ENCODE measurements at regions not wholly inside any gene's neighbourhood (a gene's known extent, or its start where the extent isn't known, plus 50 kb on each side); places are given as distances from the start of the nearest gene placed in this dataset.

GRCh38 chr2:8456151-8457091 lies 225.4 kb upstream of the ID2 start:
- peak in 2 of 3 donors; percentile 33 to 41 for DNase-seq
- Histone ChIP-seq H3K9me3 (ENCODE audit: control insufficient read depth, low read length) (no peaks in the 10 kb centered on the region), H3K4me1 (ENCODE audit: control insufficient read depth, insufficient read depth, low read length, poor library complexity, severe bottlenecking) (peaks cover 30% of the 10 kb centered on the region), H3K4me3 (ENCODE audit: insufficient read depth, low read depth, low read length, poor library complexity, severe bottlenecking) (peak overlapping the region; percentile 54), H3K27ac (ENCODE audit: insufficient read depth, low read length, poor library complexity, severe bottlenecking) (peak overlapping the region; percentile 63), H3K36me3 (ENCODE audit: control insufficient read depth, insufficient read depth, low read length) (no peaks in the 10 kb centered on the region), H3K27me3 (replicated peaks; ENCODE audit: control insufficient read depth, insufficient read depth, low read length, poor library complexity, severe bottlenecking) (no peaks in the 10 kb centered on the region)

DNA sequence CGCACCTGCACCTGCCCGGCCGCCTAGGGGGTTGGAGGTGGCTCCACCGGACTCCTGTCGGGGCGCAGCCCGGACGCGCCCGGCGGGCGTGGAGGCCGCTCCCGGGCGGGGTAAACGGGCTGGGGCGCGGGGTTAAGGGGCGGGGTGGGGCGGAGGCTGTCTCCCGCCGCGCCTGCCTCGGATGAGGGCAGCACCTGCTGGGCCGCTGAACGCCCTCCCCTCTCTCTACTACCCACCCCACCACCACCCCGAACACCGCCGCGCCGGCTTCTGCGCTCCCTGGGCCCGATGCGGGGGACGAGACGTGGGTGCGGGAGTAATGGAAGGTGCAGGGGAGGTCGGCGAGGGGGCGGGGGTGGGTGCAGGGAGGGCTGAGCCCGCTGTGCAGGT lies 224.8 kb upstream of the ID2 start:
- peak; percentile 24 to 34 (median 34) for DNase-seq
- no peaks in the 10 kb centered on the region for H3K27me3 ChIP-seq (replicated peaks; ENCODE audit: control insufficient read depth, insufficient read depth, low read length, poor library complexity, severe bottlenecking)
- H3K4me1 ChIP-seq (ENCODE audit: control insufficient read depth, insufficient read depth, low read length, poor library complexity, severe bottlenecking), result peaks cover 30% of the 10 kb centered on the region
- no peaks in the 10 kb centered on the region for H3K9me3 ChIP-seq (ENCODE audit: control insufficient read depth, low read length)
- peak overlapping the region; percentile 54 for H3K4me3 ChIP-seq (ENCODE audit: insufficient read depth, low read depth, low read length, poor library complexity, severe bottlenecking)
- H3K36me3 ChIP-seq (ENCODE audit: control insufficient read depth, insufficient read depth, low read length), result no peaks in the 10 kb centered on the region
- peak overlapping the region; percentile 63 for H3K27ac ChIP-seq (ENCODE audit: insufficient read depth, low read length, poor library complexity, severe bottlenecking)

DNA sequence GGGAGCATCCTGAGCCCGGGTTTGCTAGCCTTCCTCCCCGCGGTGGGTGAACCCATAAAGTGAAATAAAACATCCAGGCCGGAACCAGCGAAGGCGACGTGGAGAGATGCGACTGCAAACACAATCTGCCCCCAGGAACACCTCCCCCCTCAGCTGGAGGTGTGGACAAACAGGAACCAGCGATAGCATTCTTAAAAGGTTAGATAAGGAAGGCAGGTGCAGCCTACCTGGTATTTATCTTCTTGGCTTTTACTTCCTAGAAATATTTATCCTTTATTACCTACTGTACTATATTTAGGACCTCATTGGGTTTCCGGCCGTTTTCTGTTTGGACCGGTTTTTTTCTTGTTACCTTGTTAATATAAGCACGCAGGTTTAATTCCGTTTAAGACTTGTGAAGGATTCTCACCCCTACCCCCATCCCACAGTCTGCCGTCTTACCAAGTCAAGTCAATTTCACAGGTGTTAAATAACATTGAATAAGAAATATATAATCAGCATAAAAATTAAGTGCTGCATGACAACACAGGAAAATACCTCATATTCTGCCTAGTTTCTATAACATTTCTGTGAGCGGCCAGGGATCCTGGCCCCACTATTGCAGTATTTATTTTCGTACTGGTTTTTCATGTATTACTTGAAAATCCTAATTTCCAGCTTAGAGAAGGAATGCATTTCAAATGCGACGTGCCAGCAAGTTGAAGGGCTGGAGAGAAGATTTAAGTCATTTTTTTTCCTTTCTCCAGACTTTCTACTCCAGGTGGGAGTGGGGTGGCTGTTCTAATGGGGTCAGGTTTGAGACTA lies 224.0 kb upstream of the ID2 start:
- DNase-seq, result peak in 2 of 3 donors; percentile 17 to 18
- H3K27me3 ChIP-seq (replicated peaks; ENCODE audit: control insufficient read depth, insufficient read depth, low read length, poor library complexity, severe bottlenecking), result no peaks in the 10 kb centered on the region
- peak overlapping the region; percentile 54 for H3K4me3 ChIP-seq (ENCODE audit: insufficient read depth, low read depth, low read length, poor library complexity, severe bottlenecking)
- peaks cover 30% of the 10 kb centered on the region for H3K4me1 ChIP-seq (ENCODE audit: control insufficient read depth, insufficient read depth, low read length, poor library complexity, severe bottlenecking)
- no peaks in the 10 kb centered on the region for H3K36me3 ChIP-seq (ENCODE audit: control insufficient read depth, insufficient read depth, low read length)
- peak overlapping the region; percentile 63 for H3K27ac ChIP-seq (ENCODE audit: insufficient read depth, low read length, poor library complexity, severe bottlenecking)
- H3K9me3 ChIP-seq (ENCODE audit: control insufficient read depth, low read length), result no peaks in the 10 kb centered on the region

- Histone ChIP-seq H3K27me3 (replicated peaks; ENCODE audit: control insufficient read depth, insufficient read depth, low read length, poor library complexity, severe bottlenecking) (no peaks in the 10 kb centered on the region), H3K27ac (ENCODE audit: insufficient read depth, low read length, poor library complexity, severe bottlenecking) (no peak overlapping the region), H3K9me3 (ENCODE audit: control insufficient read depth, low read length) (no peaks in the 10 kb centered on the region), H3K4me1 (ENCODE audit: control insufficient read depth, insufficient read depth, low read length, poor library complexity, severe bottlenecking) (peaks cover 30% of the 10 kb centered on the region), H3K36me3 (ENCODE audit: control insufficient read depth, insufficient read depth, low read length) (no peaks in the 10 kb centered on the region), H3K4me3 (ENCODE audit: insufficient read depth, low read depth, low read length, poor library complexity, severe bottlenecking) (no peak overlapping the region)
- DNase-seq, result no peak
Observed at GRCh38 chr2:8458503-8459459, 223.1 kb upstream of the ID2 start.

DNA sequence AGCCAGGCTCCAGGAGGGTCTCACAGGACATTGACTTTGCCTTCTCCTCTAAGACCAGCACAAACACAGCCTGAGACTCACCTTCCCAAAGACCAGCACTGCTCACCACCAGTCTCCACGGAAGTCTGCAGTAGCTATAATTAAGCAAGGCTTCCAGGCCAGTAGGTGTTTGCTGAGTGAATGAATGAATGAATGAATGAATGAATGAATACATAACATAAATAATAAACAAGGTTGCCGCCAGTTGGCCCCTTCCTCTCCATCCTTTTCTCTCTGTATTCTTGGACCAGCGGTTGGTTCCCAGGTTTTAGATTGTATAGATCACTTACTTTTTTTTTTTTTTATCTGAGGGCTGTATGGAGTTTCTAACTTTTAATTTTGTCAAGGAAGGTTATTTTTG lies 222.4 kb upstream of the ID2 start:
- DNase-seq, result no peak
- Histone ChIP-seq H3K27me3 (replicated peaks; ENCODE audit: control insufficient read depth, insufficient read depth, low read length, poor library complexity, severe bottlenecking) (no peaks in the 10 kb centered on the region), H3K9me3 (ENCODE audit: control insufficient read depth, low read length) (no peaks in the 10 kb centered on the region), H3K4me3 (ENCODE audit: insufficient read depth, low read depth, low read length, poor library complexity, severe bottlenecking) (no peak overlapping the region), H3K27ac (ENCODE audit: insufficient read depth, low read length, poor library complexity, severe bottlenecking) (no peak overlapping the region), H3K4me1 (ENCODE audit: control insufficient read depth, insufficient read depth, low read length, poor library complexity, severe bottlenecking) (peaks cover 30% of the 10 kb centered on the region), H3K36me3 (ENCODE audit: control insufficient read depth, insufficient read depth, low read length) (no peaks in the 10 kb centered on the region)

- H3K4me3 ChIP-seq (ENCODE audit: insufficient read depth, low read depth, low read length, poor library complexity, severe bottlenecking), result no peak overlapping the region
- DNase-seq, result no peak
- H3K27me3 ChIP-seq (replicated peaks; ENCODE audit: control insufficient read depth, insufficient read depth, low read length, poor library complexity, severe bottlenecking), result no peaks in the 10 kb centered on the region
- H3K9me3 ChIP-seq (ENCODE audit: control insufficient read depth, low read length), result no peaks in the 10 kb centered on the region
- H3K27ac ChIP-seq (ENCODE audit: insufficient read depth, low read length, poor library complexity, severe bottlenecking), result no peak overlapping the region
- no peaks in the 10 kb centered on the region for H3K36me3 ChIP-seq (ENCODE audit: control insufficient read depth, insufficient read depth, low read length)
- H3K4me1 ChIP-seq (ENCODE audit: control insufficient read depth, insufficient read depth, low read length, poor library complexity, severe bottlenecking), result peaks cover 18% of the 10 kb centered on the region
Observed at GRCh38 chr2:8461341-8461740, 220.5 kb upstream of the ID2 start.

DNA sequence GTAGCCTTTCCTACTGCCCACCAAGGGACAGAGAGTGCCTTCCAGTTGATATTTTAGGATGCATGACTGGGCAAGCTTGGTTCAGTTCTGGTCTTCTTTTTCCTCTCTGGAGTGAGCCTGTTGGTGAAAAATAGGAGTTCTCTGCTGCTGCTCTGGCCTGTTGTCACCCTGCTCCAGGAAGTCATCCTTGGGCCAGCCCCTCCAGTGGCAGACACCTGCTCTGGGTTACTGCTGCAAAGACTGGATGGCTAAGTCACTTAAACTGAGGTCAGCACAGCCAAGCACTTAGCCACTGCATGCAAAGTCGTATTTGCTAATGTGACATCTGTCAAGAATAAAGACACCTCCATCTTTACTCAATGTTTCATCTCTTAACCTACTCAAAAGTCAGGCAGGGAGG lies 219.6 kb upstream of the ID2 start:
- Histone ChIP-seq H3K36me3 (ENCODE audit: control insufficient read depth, insufficient read depth, low read length) (no peaks in the 10 kb centered on the region), H3K4me3 (ENCODE audit: insufficient read depth, low read depth, low read length, poor library complexity, severe bottlenecking) (no peak overlapping the region), H3K27me3 (replicated peaks; ENCODE audit: control insufficient read depth, insufficient read depth, low read length, poor library complexity, severe bottlenecking) (no peaks in the 10 kb centered on the region), H3K4me1 (ENCODE audit: control insufficient read depth, insufficient read depth, low read length, poor library complexity, severe bottlenecking) (peaks cover 12% of the 10 kb centered on the region), H3K9me3 (ENCODE audit: control insufficient read depth, low read length) (no peaks in the 10 kb centered on the region), H3K27ac (ENCODE audit: insufficient read depth, low read length, poor library complexity, severe bottlenecking) (no peak overlapping the region)
- DNase-seq, result no peak

DNA sequence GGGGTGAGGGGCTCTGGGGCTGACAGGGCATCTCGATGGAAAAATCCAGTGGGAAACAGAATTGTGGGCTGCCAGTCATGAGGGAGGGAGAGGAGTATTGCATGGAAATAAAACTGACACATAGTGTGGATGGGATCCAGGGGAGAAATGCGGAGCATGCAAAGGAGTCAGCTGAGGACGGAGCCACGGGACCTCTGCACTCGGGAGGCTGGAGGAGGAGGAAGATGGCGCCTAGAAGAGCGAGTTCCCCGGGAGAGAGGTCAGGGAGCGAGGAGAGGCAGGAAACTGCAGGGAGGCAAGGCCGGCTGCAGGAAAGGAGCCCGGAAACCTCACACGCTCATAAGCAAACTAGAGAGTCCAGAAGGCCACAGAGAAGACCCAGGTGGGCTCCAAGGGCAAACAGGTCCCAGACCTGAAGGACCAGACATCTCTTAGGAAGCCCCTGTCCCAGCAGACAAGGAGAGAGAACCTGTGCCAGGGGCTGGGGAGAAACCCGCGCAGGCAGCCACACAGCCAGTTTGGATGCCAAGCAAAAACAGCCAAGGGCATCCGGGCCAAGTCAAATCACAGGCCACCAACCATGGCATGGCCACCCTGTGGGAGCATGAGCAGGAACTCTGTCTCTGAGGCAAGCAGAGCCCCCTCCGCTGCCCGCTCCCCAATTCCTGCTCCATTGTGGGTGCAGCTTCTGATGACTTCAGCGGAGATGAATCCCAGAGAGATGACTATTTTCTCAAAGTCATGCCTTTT lies 218.8 kb upstream of the ID2 start:
- Histone ChIP-seq H3K4me3 (ENCODE audit: insufficient read depth, low read depth, low read length, poor library complexity, severe bottlenecking) (no peak overlapping the region), H3K27me3 (replicated peaks; ENCODE audit: control insufficient read depth, insufficient read depth, low read length, poor library complexity, severe bottlenecking) (no peaks in the 10 kb centered on the region), H3K9me3 (ENCODE audit: control insufficient read depth, low read length) (no peaks in the 10 kb centered on the region), H3K27ac (ENCODE audit: insufficient read depth, low read length, poor library complexity, severe bottlenecking) (no peak overlapping the region), H3K4me1 (ENCODE audit: control insufficient read depth, insufficient read depth, low read length, poor library complexity, severe bottlenecking) (peaks cover 5% of the 10 kb centered on the region), H3K36me3 (ENCODE audit: control insufficient read depth, insufficient read depth, low read length) (no peaks in the 10 kb centered on the region)
- no peak for DNase-seq

- no peaks in the 10 kb centered on the region for H3K36me3 ChIP-seq (ENCODE audit: control insufficient read depth, insufficient read depth, low read length)
- DNase-seq, result no peak
- peaks cover 3% of the 10 kb centered on the region for H3K4me1 ChIP-seq (ENCODE audit: control insufficient read depth, insufficient read depth, low read length, poor library complexity, severe bottlenecking)
- no peak overlapping the region for H3K27ac ChIP-seq (ENCODE audit: insufficient read depth, low read length, poor library complexity, severe bottlenecking)
- H3K9me3 ChIP-seq (ENCODE audit: control insufficient read depth, low read length), result no peaks in the 10 kb centered on the region
- no peaks in the 10 kb centered on the region for H3K27me3 ChIP-seq (replicated peaks; ENCODE audit: control insufficient read depth, insufficient read depth, low read length, poor library complexity, severe bottlenecking)
- no peak overlapping the region for H3K4me3 ChIP-seq (ENCODE audit: insufficient read depth, low read depth, low read length, poor library complexity, severe bottlenecking)
Observed at GRCh38 chr2:8465560-8465959, 216.3 kb upstream of the ID2 start.

All from effector memory CD4-positive, alpha-beta T cell (primary cell).